GF-D8 (cell line): ENCODE measurements at regions not wholly inside any gene's neighbourhood (a gene's known extent, or its start where the extent isn't known, plus 50 kb on each side); places are given as distances from the start of the nearest gene placed in this dataset.

Experiments used
- DNase-seq: peaks from one replicate; lab custom pipeline; 2025; lab: John Stamatoyannopoulos, UW

GRCh38 chr6:170160628-170161611 lies 130.0 kb downstream of the DLL1 start:
- no peak for DNase-seq

- no peak for DNase-seq
Observed at GRCh38 chr6:170160031-170160627, 130.7 kb downstream of the DLL1 start.

- DNase-seq, result no peak
Observed at GRCh38 chr6:170159022-170159965, 131.6 kb downstream of the DLL1 start.

- no peak for DNase-seq
Observed at GRCh38 chr6:170158296-170159021, 132.4 kb downstream of the DLL1 start.

GRCh38 chr6:170157567-170158218 lies 133.2 kb downstream of the DLL1 start:
- no peak for DNase-seq

GRCh38 chr6:170156448-170157375 lies 134.2 kb downstream of the DLL1 start:
- DNase-seq, result no peak

- DNase-seq, result no peak
Observed at GRCh38 chr6:170155464-170156196, 135.2 kb downstream of the DLL1 start.

- no peak for DNase-seq
Observed at GRCh38 chr6:170153436-170154319, 137.2 kb downstream of the DLL1 start.

- DNase-seq, result no peak
Observed at GRCh38 chr6:170152989-170153388, 137.9 kb downstream of the DLL1 start.

- DNase-seq, result no peak
Observed at GRCh38 chr6:170152124-170152926, 138.6 kb downstream of the DLL1 start.

GRCh38 chr6:170151804-170152123 lies 139.1 kb downstream of the DLL1 start:
- no peak for DNase-seq

GRCh38 chr6:170151321-170151771 lies 139.5 kb downstream of the DLL1 start:
- DNase-seq, result no peak

- no peak for DNase-seq
Observed at GRCh38 chr6:170150590-170150945, 140.3 kb downstream of the DLL1 start.

- DNase-seq, result no peak
Observed at GRCh38 chr6:170149681-170150589, 140.9 kb downstream of the DLL1 start.

- no peak for DNase-seq
Observed at GRCh38 chr6:170148709-170149470, 142.0 kb downstream of the DLL1 start.
